KMS-11 (cell line): ENCODE measurements at regions not wholly inside any gene's neighbourhood (a gene's known extent, or its start where the extent isn't known, plus 50 kb on each side); places are given as distances from the start of the nearest gene placed in this dataset.

Source experiments
- H2AFZ ChIP-seq: fragments of 200-600 bp; sonication (generic); 2 replicates; pipeline ENCODE4 v1.6.1; 2016; ENCODE audit warnings: antibody characterized with exemption, mixed run types, low read depth
- H3K27ac ChIP-seq: fragments of 200-600 bp; sonication (generic); 2 replicates; pipeline ENCODE4 v1.6.1; 2016; ENCODE audit warnings: mild to moderate bottlenecking, mixed run types
- H3K27me3 ChIP-seq: fragments of 200-600 bp; sonication (generic); 2 replicates; pipeline ENCODE4 v1.6.1; 2017; ENCODE audit warnings: mild to moderate bottlenecking, low read depth, mixed run types, moderate library complexity; ENCODE audit not compliant: insufficient read depth
- H3K36me3 ChIP-seq: fragments of 200-600 bp; sonication (generic); 2 replicates; pipeline ENCODE4 v1.6.1; 2017; ENCODE audit warnings: mild to moderate bottlenecking, mixed run types; ENCODE audit not compliant: insufficient read depth
- H3K4me1 ChIP-seq: fragments of 200-600 bp; sonication (generic); 2 replicates; pipeline ENCODE4 v1.6.1; 2016; ENCODE audit warnings: mild to moderate bottlenecking, low read depth, mixed run types; ENCODE audit not compliant: poor library complexity, severe bottlenecking
- H3K4me2 ChIP-seq: fragments of 200-600 bp; sonication (generic); 2 replicates; pipeline ENCODE4 v1.7.0; 2016; ENCODE audit warnings: mild to moderate bottlenecking, mixed run types
- H3K4me3 ChIP-seq: fragments of 200-600 bp; sonication (generic); IDR thresholded peaks from 2 replicates; pipeline ENCODE4 v1.6.1; 2017; ENCODE audit warnings: low read depth, low read length, mixed read lengths; ENCODE audit not compliant: insufficient read depth
- H3K79me2 ChIP-seq: fragments of 200-600 bp; sonication (generic); 2 replicates; pipeline ENCODE4 v1.6.1; 2016; ENCODE audit warnings: low read depth, mixed run types; ENCODE audit not compliant: insufficient read depth
- H3K9ac ChIP-seq: fragments of 200-600 bp; sonication (generic); 2 replicates; pipeline ENCODE4 v1.6.1; 2016; ENCODE audit warnings: mild to moderate bottlenecking, mixed run types
- H4K20me1 ChIP-seq: fragments of 200-600 bp; sonication (generic); 2 replicates; pipeline ENCODE4 v1.6.1; 2016; ENCODE audit warnings: mild to moderate bottlenecking, mixed run types; ENCODE audit not compliant: insufficient read depth
- TF ChIP-seq, protein P1 (sequence below): fragments of 200-600 bp; sonication (generic); conservative IDR thresholded peaks from 2 replicates; pipeline ENCODE4 v1.6.1; 2017; ENCODE audit warnings: low read depth, mild to moderate bottlenecking, antibody characterized with exemption, low read length, moderate library complexity, mixed read lengths

- no peaks in the 10 kb centered on the region for H3K27me3 ChIP-seq
- no peaks in the 10 kb centered on the region for H4K20me1 ChIP-seq
- no peak overlapping the region for H3K27ac ChIP-seq
- no peaks in the 10 kb centered on the region for H3K4me1 ChIP-seq
- H3K4me2 ChIP-seq: no peak overlapping the region
- H2AFZ ChIP-seq: no peak overlapping the region
- H3K79me2 ChIP-seq: no peaks in the 10 kb centered on the region
- H3K4me3 ChIP-seq: no peak overlapping the region
- TF ChIP-seq, protein P1, sequence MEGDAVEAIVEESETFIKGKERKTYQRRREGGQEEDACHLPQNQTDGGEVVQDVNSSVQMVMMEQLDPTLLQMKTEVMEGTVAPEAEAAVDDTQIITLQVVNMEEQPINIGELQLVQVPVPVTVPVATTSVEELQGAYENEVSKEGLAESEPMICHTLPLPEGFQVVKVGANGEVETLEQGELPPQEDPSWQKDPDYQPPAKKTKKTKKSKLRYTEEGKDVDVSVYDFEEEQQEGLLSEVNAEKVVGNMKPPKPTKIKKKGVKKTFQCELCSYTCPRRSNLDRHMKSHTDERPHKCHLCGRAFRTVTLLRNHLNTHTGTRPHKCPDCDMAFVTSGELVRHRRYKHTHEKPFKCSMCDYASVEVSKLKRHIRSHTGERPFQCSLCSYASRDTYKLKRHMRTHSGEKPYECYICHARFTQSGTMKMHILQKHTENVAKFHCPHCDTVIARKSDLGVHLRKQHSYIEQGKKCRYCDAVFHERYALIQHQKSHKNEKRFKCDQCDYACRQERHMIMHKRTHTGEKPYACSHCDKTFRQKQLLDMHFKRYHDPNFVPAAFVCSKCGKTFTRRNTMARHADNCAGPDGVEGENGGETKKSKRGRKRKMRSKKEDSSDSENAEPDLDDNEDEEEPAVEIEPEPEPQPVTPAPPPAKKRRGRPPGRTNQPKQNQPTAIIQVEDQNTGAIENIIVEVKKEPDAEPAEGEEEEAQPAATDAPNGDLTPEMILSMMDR: no peak
- H3K9ac ChIP-seq: no peak overlapping the region
- H3K36me3 ChIP-seq: no peaks in the 10 kb centered on the region
Observed at GRCh38 chr2:236816197-236817170, 246.9 kb downstream of the ACKR3 start.

DNA sequence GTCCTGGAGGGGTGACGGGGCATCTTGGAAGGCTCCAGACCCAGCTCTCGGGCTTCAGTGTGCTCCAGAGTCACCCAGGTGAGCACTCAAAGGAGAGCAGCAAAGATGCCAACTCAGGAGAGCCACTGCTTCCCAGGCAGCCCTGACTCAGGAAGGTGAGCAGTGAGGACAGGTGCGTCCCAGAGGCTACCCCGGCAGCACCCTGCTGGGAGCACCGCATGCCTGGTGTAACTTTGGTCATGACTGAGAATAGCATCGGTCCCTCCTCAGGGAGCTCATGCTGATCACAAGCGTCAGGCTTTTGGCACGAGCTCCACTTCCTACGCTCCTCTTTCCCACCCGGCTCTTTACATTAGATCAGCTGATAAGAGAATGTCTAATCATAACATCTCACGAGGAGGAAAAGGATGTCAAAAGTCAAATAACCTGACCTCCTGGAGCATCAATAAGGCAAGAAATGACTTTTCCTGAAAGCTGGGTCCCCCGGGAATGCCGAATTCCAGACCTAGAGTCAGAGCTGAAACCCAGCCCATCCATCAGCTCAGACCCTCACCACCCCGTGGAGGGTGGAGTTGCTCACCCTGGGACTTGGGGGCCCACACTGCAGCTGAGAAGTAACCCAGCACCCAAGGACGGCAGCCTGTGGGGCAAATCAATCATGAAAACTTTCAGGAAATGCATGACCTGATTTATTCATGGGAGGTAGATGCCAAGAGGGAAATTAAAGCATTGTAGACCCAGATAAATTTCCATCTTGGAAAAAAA lies 248.8 kb downstream of the ACKR3 start:
- no peak overlapping the region for H3K4me3 ChIP-seq
- H3K36me3 ChIP-seq: no peaks in the 10 kb centered on the region
- no peak overlapping the region for H3K4me2 ChIP-seq
- H3K9ac ChIP-seq: no peak overlapping the region
- TF ChIP-seq, protein P1: no peak
- H2AFZ ChIP-seq: no peak overlapping the region
- no peak overlapping the region for H3K27ac ChIP-seq
- H3K4me1 ChIP-seq: no peaks in the 10 kb centered on the region
- no peaks in the 10 kb centered on the region for H3K79me2 ChIP-seq
- H3K27me3 ChIP-seq: no peaks in the 10 kb centered on the region
- no peaks in the 10 kb centered on the region for H4K20me1 ChIP-seq

DNA sequence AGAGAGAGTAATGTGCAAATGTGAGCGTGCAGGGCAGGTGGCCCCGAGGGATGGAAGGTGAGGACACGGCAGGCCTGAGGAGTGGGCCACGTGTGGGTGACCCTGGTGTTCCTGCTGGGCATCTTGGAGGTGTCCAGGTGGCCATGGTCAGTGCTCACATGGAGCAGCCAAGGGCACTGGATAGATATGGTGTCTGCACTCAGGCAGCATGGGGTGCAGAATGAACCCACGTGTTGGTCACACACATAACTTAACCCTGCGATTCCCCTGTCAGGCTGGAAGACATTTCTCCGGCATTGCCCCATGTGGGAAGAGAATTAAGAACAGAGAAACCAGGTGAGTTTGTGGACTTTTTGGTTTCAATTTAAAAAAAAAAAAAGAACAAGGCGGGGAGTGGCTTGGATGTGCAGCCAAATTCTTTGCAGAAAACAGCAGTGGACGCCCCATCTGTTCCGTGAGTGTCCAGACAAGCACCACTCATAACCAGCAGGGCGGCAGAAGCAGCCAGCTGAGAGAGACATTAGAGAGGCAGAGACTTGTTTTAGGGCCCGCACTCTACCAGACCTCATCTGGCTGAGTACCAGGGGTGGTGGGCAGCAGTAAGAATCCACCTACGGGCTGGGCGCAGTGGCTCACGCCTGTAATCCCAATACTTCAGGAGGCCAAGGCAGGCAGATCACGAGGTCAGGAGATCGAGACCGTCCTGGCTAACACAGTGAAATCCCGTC lies 249.8 kb downstream of the ACKR3 start:
- Histone ChIP-seq H3K9ac (no peak overlapping the region), H3K27ac (no peak overlapping the region), H3K79me2 (no peaks in the 10 kb centered on the region), H2AFZ (no peak overlapping the region), H3K4me1 (no peaks in the 10 kb centered on the region), H3K4me3 (no peak overlapping the region), H3K4me2 (no peak overlapping the region), H4K20me1 (no peaks in the 10 kb centered on the region), H3K27me3 (no peaks in the 10 kb centered on the region), H3K36me3 (no peaks in the 10 kb centered on the region)
- TF ChIP-seq, protein P1: no peak

- no peak overlapping the region for H2AFZ ChIP-seq
- H4K20me1 ChIP-seq: no peaks in the 10 kb centered on the region
- no peaks in the 10 kb centered on the region for H3K4me1 ChIP-seq
- H3K4me2 ChIP-seq: no peak overlapping the region
- no peaks in the 10 kb centered on the region for H3K36me3 ChIP-seq
- H3K9ac ChIP-seq: no peak overlapping the region
- no peaks in the 10 kb centered on the region for H3K27me3 ChIP-seq
- TF ChIP-seq, protein P1: no peak
- H3K27ac ChIP-seq: no peak overlapping the region
- no peak overlapping the region for H3K4me3 ChIP-seq
- H3K79me2 ChIP-seq: no peaks in the 10 kb centered on the region
Observed at GRCh38 chr2:236820763-236821344, 251.2 kb downstream of the ACKR3 start.
